Retinal pigment epithelial cell (primary cell): ENCODE measurements at regions not wholly inside any gene's neighbourhood (a gene's known extent, or its start where the extent isn't known, plus 50 kb on each side); places are given as distances from the start of the nearest gene placed in this dataset.

Experiments used
- DNase-seq: peaks from one replicate; pipeline ENCODE4 v3.0.0-alpha.2; 2010; ENCODE audit warnings: low read depth
- H3K4me3 ChIP-seq: 2 replicates; pipeline ENCODE4 v1.5.1; 2011; ENCODE audit warnings: mild to moderate bottlenecking, low read length, control low read depth, moderate library complexity
- CTCF ChIP-seq: conservative IDR thresholded peaks from 2 replicates; pipeline ENCODE4 v1.5.1; 2011; ENCODE audit warnings: low read depth, low read length, control low read depth, inconsistent platforms

- no peak overlapping the region for H3K4me3 ChIP-seq
- no peak for DNase-seq
- TF ChIP-seq CTCF = no peak
These were observed 240.3 kb downstream of the CDH7 start for GRCh38 chr18:65990944-65991708.

GRCh38 chr18:65990174-65990690 is 239.4 kb downstream of the CDH7 start:
- no peak for TF ChIP-seq CTCF
- DNase-seq = no peak
- no peak overlapping the region for H3K4me3 ChIP-seq

- no peak for DNase-seq
- TF ChIP-seq CTCF = no peak
- H3K4me3 ChIP-seq = no peak overlapping the region
These were observed 238.2 kb downstream of the CDH7 start for GRCh38 chr18:65988972-65989371.

GRCh38 chr18:65988386-65988785 is 237.6 kb downstream of the CDH7 start:
- no peak for DNase-seq
- H3K4me3 ChIP-seq = no peak overlapping the region
- no peak for TF ChIP-seq CTCF

- no peak for DNase-seq
- TF ChIP-seq CTCF = peak; percentile 34
- H3K4me3 ChIP-seq = no peak overlapping the region
These were observed 232.9 kb downstream of the CDH7 start for GRCh38 chr18:65983750-65984149.

GRCh38 chr18:65975536-65975935 is 224.7 kb downstream of the CDH7 start:
- no peak for TF ChIP-seq CTCF
- DNase-seq = no peak
- no peak overlapping the region for H3K4me3 ChIP-seq

GRCh38 chr18:65974758-65975157 is 223.9 kb downstream of the CDH7 start:
- no peak for TF ChIP-seq CTCF
- DNase-seq = no peak
- no peak overlapping the region for H3K4me3 ChIP-seq
